H1 (cell line): ENCODE measurements at regions not wholly inside any gene's neighbourhood (a gene's known extent, or its start where the extent isn't known, plus 50 kb on each side); places are given as distances from the start of the nearest gene placed in this dataset.

Source experiments
- CTCF ChIA-PET: fragments of 300-600 bp; sonication (Branson Sonifier 250); formaldehyde crosslinking; loops from one replicate; lab custom pipeline; 2021; ENCODE audit not compliant: partially characterized antibody; lab: Charles Lee
- POLR2A ChIA-PET: fragments of 300-600 bp; sonication (Branson Sonifier 250); formaldehyde crosslinking; loops from one replicate; lab custom pipeline; 2021; ENCODE audit warnings: inconsistent platforms; ENCODE audit not compliant: partially characterized antibody; lab: Charles Lee
- DNase-seq, 2 experiments: peaks; one replicate each; pipeline versions ENCODE4 v3.0.0 to v3.0.0-alpha.2; 2010 to 2022; ENCODE audit warnings: low spot score in 2 of 2, low read depth in 1 of 2, mixed read lengths in 1 of 2
- FAIRE-seq: peaks from 2 replicates; lab custom pipeline; 2011; peaks lifted over from hg19 to GRCh38; lab: Jason Lieb, UNC
- H2AFZ ChIP-seq: 2 replicates; pipeline ENCODE4 v1.8.1; 2012; ENCODE audit warnings: low read length, inconsistent platforms
- H2AK5ac ChIP-seq: 2 replicates; pipeline ENCODE4 v1.6.1; 2013; ENCODE audit warnings: low read depth, low read length
- H2BK120ac ChIP-seq: replicated peaks from 2 replicates; pipeline ENCODE3; 2013; ENCODE audit warnings: low read depth, low read length, inconsistent platforms
- H2BK12ac ChIP-seq: 2 replicates; pipeline ENCODE4 v1.6.1; 2013; ENCODE audit warnings: low read depth, low read length
- H2BK15ac ChIP-seq: 2 replicates; pipeline ENCODE4 v1.6.1; 2013; ENCODE audit warnings: low read length
- H2BK20ac ChIP-seq: 2 replicates; pipeline ENCODE4 v1.6.1; 2013; ENCODE audit warnings: low read length
- H2BK5ac ChIP-seq: 2 replicates; pipeline ENCODE4 v1.6.1; 2013; ENCODE audit warnings: low read depth, low read length
- H3K14ac ChIP-seq: 2 replicates; pipeline ENCODE4 v1.6.1; 2013; ENCODE audit warnings: inconsistent platforms; ENCODE audit not compliant: insufficient read length
- H3K18ac ChIP-seq: 2 replicates; pipeline ENCODE4 v1.6.1; 2013; ENCODE audit warnings: low read length; ENCODE audit errors: extremely low read depth
- H3K23ac ChIP-seq: 2 replicates; pipeline ENCODE4 v1.6.1; 2013; ENCODE audit warnings: inconsistent platforms; ENCODE audit not compliant: insufficient read length
- H3K23me2 ChIP-seq: 2 replicates; pipeline ENCODE4 v1.6.1; 2013; ENCODE audit warnings: low read depth, low read length
- H3K27ac ChIP-seq: 2 replicates; pipeline ENCODE4 v1.6.1; 2011; ENCODE audit warnings: low read depth, low read length, inconsistent platforms
- H3K27me3 ChIP-seq, 4 experiments: replicated peaks in 1 of 4; 1 replicate in 1 of 4; 2 replicates in 3 of 4; pipeline versions ENCODE4 v1.6.1 to v1.8.1; 2011 to 2013; ENCODE audit warnings: low read length in 3 of 4, mild to moderate bottlenecking in 3 of 4, inconsistent platforms in 2 of 4, mixed read lengths in 2 of 4, moderate library complexity in 1 of 4; ENCODE audit not compliant: control insufficient read depth in 3 of 4, insufficient read depth in 3 of 4; ENCODE audit errors: extremely low read depth in 1 of 4
- H3K36me3 ChIP-seq, 4 experiments: 2 replicates each; pipeline versions ENCODE4 v1.6.1 to v1.8.1; 2011 to 2013; ENCODE audit warnings: mild to moderate bottlenecking in 4 of 4, low read length in 3 of 4, moderate library complexity in 2 of 4, control low read depth in 1 of 4, inconsistent platforms in 1 of 4; ENCODE audit not compliant: insufficient read depth in 4 of 4, control insufficient read depth in 2 of 4
- H3K4ac ChIP-seq: replicated peaks from 2 replicates; pipeline ENCODE3; 2013; ENCODE audit warnings: low read length, low read depth, mixed read lengths, inconsistent platforms; ENCODE audit not compliant: insufficient read length
- H3K4me1 ChIP-seq, 4 experiments: replicated peaks in 1 of 4; 1 replicate in 1 of 4; 2 replicates in 3 of 4; pipeline versions ENCODE4 v1.6.1 to v1.8.1; 2011 to 2013; ENCODE audit warnings: low read length in 3 of 4, inconsistent platforms in 2 of 4, mixed read lengths in 1 of 4; ENCODE audit not compliant: insufficient read depth in 4 of 4, control insufficient read depth in 3 of 4
- H3K4me2 ChIP-seq, 2 experiments: 2 replicates each; pipeline versions ENCODE4 v1.6.1 to v1.8.1; 2011 to 2013; ENCODE audit warnings: low read depth in 2 of 2, low read length in 2 of 2, control low read depth in 1 of 2, inconsistent platforms in 1 of 2, mild to moderate bottlenecking in 1 of 2; ENCODE audit not compliant: insufficient read depth in 1 of 2
- H3K4me3 ChIP-seq, 4 experiments: fragments of 200-600, 300-600 bp in 1 of 4; sonication (generic), shearing (Covaris generic), sonication (Bioruptor Twin) in 1 of 4; 2 replicates each; pipeline versions ENCODE4 v1.5.1 to v1.8.1; 2011 to 2016; ENCODE audit warnings: low read length in 4 of 4, low read depth in 3 of 4, control low read depth in 2 of 4, inconsistent platforms in 2 of 4, mild to moderate bottlenecking in 2 of 4, mixed read lengths in 1 of 4, moderate library complexity in 1 of 4; ENCODE audit not compliant: insufficient read depth in 2 of 4; ENCODE audit errors: extremely low read depth in 1 of 4
- H3K56ac ChIP-seq: replicated peaks from 2 replicates; pipeline ENCODE3; 2013; ENCODE audit warnings: low read depth, mild to moderate bottlenecking, mixed read lengths, low read length, inconsistent platforms; ENCODE audit not compliant: insufficient read length
- H3K79me1 ChIP-seq: 2 replicates; pipeline ENCODE4 v1.6.1; 2013; ENCODE audit warnings: low read depth, low read length, control low read depth
- H3K79me2 ChIP-seq, 2 experiments: 2 replicates each; pipeline versions ENCODE4 v1.6.1 to v1.8.1; 2012 to 2013; ENCODE audit warnings: low read length in 2 of 2, mild to moderate bottlenecking in 2 of 2, inconsistent platforms in 1 of 2; ENCODE audit not compliant: insufficient read depth in 2 of 2, control insufficient read depth in 1 of 2
- H3K9ac ChIP-seq, 4 experiments: replicated peaks in 1 of 4; 1 replicate in 1 of 4; 2 replicates in 3 of 4; pipeline versions ENCODE4 v1.6.1 to v1.8.1; 2011 to 2013; ENCODE audit warnings: low read depth in 3 of 4, low read length in 3 of 4, control low read depth in 2 of 4, mild to moderate bottlenecking in 2 of 4, moderate library complexity in 2 of 4, inconsistent platforms in 1 of 4; ENCODE audit errors: extremely low read depth in 1 of 4
- H3K9me3 ChIP-seq, 2 experiments: 2 replicates each; pipeline versions ENCODE4 v1.6.1 to v1.8.1; 2012 to 2013; ENCODE audit warnings: mild to moderate bottlenecking in 2 of 2, moderate library complexity in 2 of 2, control low read depth in 1 of 2, inconsistent platforms in 1 of 2, low read depth in 1 of 2, low read length in 1 of 2, mixed read lengths in 1 of 2; ENCODE audit not compliant: insufficient read depth in 2 of 2
- H4K20me1 ChIP-seq, 2 experiments: replicated peaks in 1 of 2; 2 replicates each; pipeline versions ENCODE3 to v1.8.1; 2011 to 2013; ENCODE audit warnings: inconsistent platforms in 2 of 2, low read length in 2 of 2, mild to moderate bottlenecking in 1 of 2; ENCODE audit not compliant: insufficient read depth in 2 of 2, control insufficient read depth in 1 of 2
- H4K5ac ChIP-seq: 2 replicates; pipeline ENCODE4 v1.6.1; 2013; ENCODE audit warnings: low read length, low read depth, mixed read lengths, inconsistent platforms; ENCODE audit not compliant: insufficient read length
- H4K8ac ChIP-seq: 2 replicates; pipeline ENCODE4 v1.8.0; 2013; ENCODE audit warnings: mild to moderate bottlenecking, moderate library complexity, low read length, inconsistent platforms; ENCODE audit not compliant: insufficient read depth; ENCODE audit errors: extremely low read depth
- H4K91ac ChIP-seq: replicated peaks from 2 replicates; pipeline ENCODE3; 2013; ENCODE audit warnings: low read length, mixed read lengths, inconsistent platforms; ENCODE audit not compliant: insufficient read length
- GTF2F1 ChIP-seq: IDR thresholded peaks from 2 replicates; pipeline ENCODE4 v1.6.1; 2012; ENCODE audit warnings: low read depth, low read length, improper control_type of control experiment, borderline replicate concordance
- HDAC2 ChIP-seq, 2 experiments: fragments of 300-600 bp in 1 of 2; sonication (generic) in 1 of 2; IDR thresholded peaks; 2 replicates each; pipeline ENCODE4 v1.6.1; 2011 to 2012; ENCODE audit warnings: low read depth in 2 of 2, low read length in 2 of 2, mild to moderate bottlenecking in 2 of 2, moderate library complexity in 2 of 2, borderline replicate concordance in 1 of 2, inconsistent platforms in 1 of 2
- HDAC6 ChIP-seq: IDR thresholded peaks from one replicate; pipeline ENCODE4 v1.7.1; 2012; ENCODE audit warnings: low read depth, mild to moderate bottlenecking, inconsistent platforms, low read length, moderate library complexity
- TBP ChIP-seq: IDR thresholded peaks from 2 replicates; pipeline ENCODE4 v1.6.1; 2011; ENCODE audit warnings: low read depth, low read length, improper control_type of control experiment
- WGBS, 2 experiments: shearing (Covaris generic) in 1 of 2; methylation state at CpG; one replicate each; pipeline versions ENCODE4 v1.1.6 to v1.1.7; 2013 to 2015; ENCODE audit warnings: low lambda C conversion rate in 2 of 2, mixed read lengths in 2 of 2, inconsistent platforms in 1 of 2, low coverage in 1 of 2, missing lambda C conversion rate in 1 of 2; ENCODE audit not compliant: insufficient replicate concordance in 2 of 2, insufficient coverage in 1 of 2, insufficient read length in 1 of 2; ENCODE audit errors: extremely low coverage in 1 of 2, missing lambda C conversion rate in 1 of 2; 5-methylcytosine and 5-hydroxymethylcytosine counted together
- TF ChIP-seq, protein P1 (sequence below): IDR thresholded peaks from 2 replicates; pipeline ENCODE4 v1.6.1; 2012; ENCODE audit warnings: inconsistent platforms
- TF ChIP-seq, protein P2 (sequence below), 3 experiments: IDR thresholded peaks; 1 replicate in 2 of 3; 2 replicates in 1 of 3; pipeline versions ENCODE4 v1.5.1 to v1.6.1; 2011; ENCODE audit warnings: low read length in 3 of 3, mild to moderate bottlenecking in 3 of 3, inconsistent platforms in 2 of 3, low read depth in 1 of 3, moderate library complexity in 1 of 3; ENCODE audit not compliant: insufficient read depth in 1 of 3; ENCODE audit errors: control extremely low read depth in 1 of 3

DNA sequence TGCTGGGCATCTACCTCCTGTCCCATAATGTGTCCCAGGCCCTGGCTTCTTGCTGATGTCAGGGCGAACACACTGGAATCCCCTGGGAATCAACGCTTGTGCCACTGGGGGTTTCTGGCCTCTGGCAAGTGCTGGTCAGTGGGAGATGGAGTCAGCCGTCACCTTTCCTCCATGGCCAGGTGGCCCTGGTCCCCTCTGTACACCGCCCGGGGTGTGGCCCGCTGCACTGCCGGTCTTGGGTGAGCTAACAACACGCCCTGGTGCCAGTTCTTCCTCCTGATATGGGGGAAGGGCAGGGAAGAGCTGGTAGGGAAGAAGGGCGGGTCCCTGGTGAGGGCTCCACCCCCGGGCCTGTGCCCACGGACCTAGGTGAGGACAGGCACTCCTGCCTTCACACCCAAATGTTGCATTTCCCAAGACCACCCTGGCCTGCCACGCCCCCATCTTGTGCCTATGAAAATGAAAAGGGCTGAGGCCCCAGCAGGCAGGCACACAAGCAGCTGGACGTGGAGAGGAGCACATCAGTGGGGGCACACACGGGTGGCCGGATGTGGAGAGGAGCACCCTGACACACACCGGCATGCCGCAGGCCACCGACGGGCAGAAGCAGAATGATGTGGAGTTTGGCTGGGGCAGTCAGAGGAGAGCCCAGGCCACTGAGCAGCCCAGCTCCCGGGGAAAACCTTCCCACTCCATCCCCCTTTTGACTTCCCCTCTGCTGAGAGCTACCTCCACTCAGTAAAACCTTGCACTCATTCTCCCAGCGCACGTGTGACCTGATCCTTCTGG, 140.5 kb downstream of the ASB1 start:
- Histone ChIP-seq H3K9ac (no peak overlapping the region), H3K4ac (no peak overlapping the region), H3K9me3 (no peaks in the 10 kb centered on the region; a peak in 1 of 4 replicates)

More for the DNA sequence above, 140.5 kb downstream of the ASB1 start:
- no peak for FAIRE-seq
- Histone ChIP-seq H3K79me1 (no peaks in the 10 kb centered on the region), H3K36me3 (no peaks in the 10 kb centered on the region), H3K14ac (no peak overlapping the region), H2BK5ac (no peak overlapping the region), H3K4me3 (no peak overlapping the region), H3K4me2 (no peak overlapping the region), H3K23ac (no peak overlapping the region), H3K56ac (no peak overlapping the region), H2AFZ (no peak overlapping the region; the same call in 1 of the 2 replicates), H3K27me3 (no peaks in the 10 kb centered on the region), H4K91ac (no peak overlapping the region), H2BK12ac (no peak overlapping the region), H2BK120ac (no peak overlapping the region), H3K4me1 (no peaks in the 10 kb centered on the region), H3K27ac (no peak overlapping the region), H3K23me2 (no peaks in the 10 kb centered on the region), H2AK5ac (no peak overlapping the region), H4K8ac (no peak overlapping the region; the same call in 1 of the 2 replicates), H2BK20ac (no peak overlapping the region), H4K5ac (no peak overlapping the region), H4K20me1 (no peaks in the 10 kb centered on the region), H3K18ac (no peak overlapping the region), H3K79me2 (no peaks in the 10 kb centered on the region), H2BK15ac (no peak overlapping the region)
- CTCF ChIA-PET, result no interaction called here
- DNase-seq, result no peak
- WGBS, 2 experiments, result 84% methylated on average over 18 of the region's 22 CpGs; no CpG with 5 or more reads in 1 of the 2 experiments
- POLR2A ChIA-PET, result no interaction called here
- TF ChIP-seq HDAC6 (no peak), TBP (no peak), GTF2F1 (no peak), HDAC2 (IDR thresholded peaks at IDR 0.05; ENCODE audit: borderline replicate concordance in 1 of 2, low read depth in 2 of 2, low read length in 2 of 2) (no peak)
- TF ChIP-seq, protein P1, sequence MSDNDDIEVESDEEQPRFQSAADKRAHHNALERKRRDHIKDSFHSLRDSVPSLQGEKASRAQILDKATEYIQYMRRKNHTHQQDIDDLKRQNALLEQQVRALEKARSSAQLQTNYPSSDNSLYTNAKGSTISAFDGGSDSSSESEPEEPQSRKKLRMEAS, result no peak
- TF ChIP-seq, protein P2, sequence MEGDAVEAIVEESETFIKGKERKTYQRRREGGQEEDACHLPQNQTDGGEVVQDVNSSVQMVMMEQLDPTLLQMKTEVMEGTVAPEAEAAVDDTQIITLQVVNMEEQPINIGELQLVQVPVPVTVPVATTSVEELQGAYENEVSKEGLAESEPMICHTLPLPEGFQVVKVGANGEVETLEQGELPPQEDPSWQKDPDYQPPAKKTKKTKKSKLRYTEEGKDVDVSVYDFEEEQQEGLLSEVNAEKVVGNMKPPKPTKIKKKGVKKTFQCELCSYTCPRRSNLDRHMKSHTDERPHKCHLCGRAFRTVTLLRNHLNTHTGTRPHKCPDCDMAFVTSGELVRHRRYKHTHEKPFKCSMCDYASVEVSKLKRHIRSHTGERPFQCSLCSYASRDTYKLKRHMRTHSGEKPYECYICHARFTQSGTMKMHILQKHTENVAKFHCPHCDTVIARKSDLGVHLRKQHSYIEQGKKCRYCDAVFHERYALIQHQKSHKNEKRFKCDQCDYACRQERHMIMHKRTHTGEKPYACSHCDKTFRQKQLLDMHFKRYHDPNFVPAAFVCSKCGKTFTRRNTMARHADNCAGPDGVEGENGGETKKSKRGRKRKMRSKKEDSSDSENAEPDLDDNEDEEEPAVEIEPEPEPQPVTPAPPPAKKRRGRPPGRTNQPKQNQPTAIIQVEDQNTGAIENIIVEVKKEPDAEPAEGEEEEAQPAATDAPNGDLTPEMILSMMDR (IDR thresholded peaks at IDR 0.05; ENCODE audit: control extremely low read depth in 1 of 3, insufficient read depth in 1 of 3, low read depth in 1 of 3, low read length in 3 of 3), result no peak
